CD8-positive, alpha-beta memory T cell (primary cell): ENCODE measurements at regions not wholly inside any gene's neighbourhood (a gene's known extent, or its start where the extent isn't known, plus 50 kb on each side); places are given as distances from the start of the nearest gene placed in this dataset.

Experiments used
- CTCF ChIA-PET: fragments of 350-600 bp; sonication (Branson Sonifier 250); formaldehyde crosslinking; loops from one replicate; lab custom pipeline; 2021; ENCODE audit warnings: antibody characterized with exemption; lab: Charles Lee
- POLR2A ChIA-PET: fragments of 350-600 bp; sonication (Branson Sonifier 250); formaldehyde crosslinking; loops from one replicate; lab custom pipeline; 2021; ENCODE audit warnings: antibody characterized with exemption; lab: Charles Lee
- DNase-seq, 5 donors: peaks; one replicate each; pipeline versions ENCODE4 v3.0.0 to v3.0.0-alpha.2; 2020 to 2022; ENCODE audit warnings: mixed read lengths in 1 of 5
- H3K27ac ChIP-seq: one replicate; pipeline ENCODE4 v1.7.0; 2013; ENCODE audit warnings: low read depth, mild to moderate bottlenecking, low read length, moderate library complexity
- H3K27me3 ChIP-seq: 2 replicates; pipeline ENCODE4 v1.7.0; 2013; ENCODE audit warnings: low read length, mild to moderate bottlenecking; ENCODE audit not compliant: insufficient read depth, poor library complexity, severe bottlenecking
- H3K36me3 ChIP-seq: 2 replicates; pipeline ENCODE4 v1.7.0; 2013; ENCODE audit warnings: mild to moderate bottlenecking, low read length, moderate library complexity; ENCODE audit not compliant: insufficient read depth
- H3K4me1 ChIP-seq: 2 replicates; pipeline ENCODE4 v1.7.0; 2013; ENCODE audit warnings: mild to moderate bottlenecking, low read length, moderate library complexity; ENCODE audit not compliant: insufficient read depth
- H3K4me3 ChIP-seq: 2 replicates; pipeline ENCODE4 v1.7.0; 2013; ENCODE audit warnings: mild to moderate bottlenecking, low read length
- H3K9me3 ChIP-seq: 2 replicates; pipeline ENCODE4 v1.7.0; 2013; ENCODE audit warnings: mild to moderate bottlenecking, low read length
- H3K27ac Mint-ChIP-seq, 8 donors: one replicate each; pipeline ENCODE4 v1.8.0; 2020 to 2021; ENCODE audit warnings: mixed read lengths in 8 of 8, mild to moderate bottlenecking in 6 of 8, inconsistent platforms in 3 of 8, moderate library complexity in 3 of 8
- H3K27me3 Mint-ChIP-seq, 2 donors: one replicate each; pipeline ENCODE4 v1.8.0; 2020 to 2021; ENCODE audit warnings: mixed read lengths in 2 of 2, mild to moderate bottlenecking in 1 of 2, moderate library complexity in 1 of 2
- H3K36me3 Mint-ChIP-seq, 3 donors: one replicate each; pipeline ENCODE4 v1.8.0; 2020 to 2021; ENCODE audit warnings: mixed read lengths in 3 of 3, inconsistent platforms in 1 of 3, mild to moderate bottlenecking in 1 of 3
- H3K4me1 Mint-ChIP-seq, 3 donors: one replicate each; pipeline ENCODE4 v1.8.0; 2020 to 2021; ENCODE audit warnings: mixed read lengths in 3 of 3, inconsistent platforms in 1 of 3, mild to moderate bottlenecking in 1 of 3
- H3K4me3 Mint-ChIP-seq, 7 donors: one replicate each; pipeline ENCODE4 v1.8.0; 2020 to 2021; ENCODE audit warnings: mixed read lengths in 7 of 7, mild to moderate bottlenecking in 6 of 7, moderate library complexity in 4 of 7, inconsistent platforms in 2 of 7
- H3K9me3 Mint-ChIP-seq, 5 donors: one replicate each; pipeline ENCODE4 v1.8.0; 2020 to 2022; ENCODE audit warnings: mixed read lengths in 5 of 5, mild to moderate bottlenecking in 3 of 5, moderate library complexity in 2 of 5, inconsistent platforms in 1 of 5

- peaks cover 0 to 6% of the 10 kb centered on the region in 2 donors for H3K27me3 Mint-ChIP-seq
- ChIA-PET CTCF (no interaction called here), POLR2A (no interaction called here)
- no peak overlapping the region for H3K27ac Mint-ChIP-seq
- no peaks in the 10 kb centered on the region for H3K36me3 Mint-ChIP-seq
- H3K27ac ChIP-seq: no peak overlapping the region
- H3K4me3 ChIP-seq: no peak overlapping the region
- no peak for DNase-seq
- H3K9me3 ChIP-seq: no peaks in the 10 kb centered on the region
- H3K4me1 ChIP-seq: no peaks in the 10 kb centered on the region
- no peak overlapping the region for H3K4me3 Mint-ChIP-seq
- peaks cover 0 to 2% (median 0%) of the 10 kb centered on the region in 5 donors for H3K9me3 Mint-ChIP-seq
- H3K36me3 ChIP-seq: no peaks in the 10 kb centered on the region
- H3K4me1 Mint-ChIP-seq: no peaks in the 10 kb centered on the region
- no peaks in the 10 kb centered on the region for H3K27me3 ChIP-seq
Observed at GRCh38 chrX:80184854-80185253, 170.3 kb downstream of the TBX22 start.

GRCh38 chrX:80206647-80207046 is 192.1 kb downstream of the TBX22 start:
- H3K36me3 ChIP-seq: no peaks in the 10 kb centered on the region
- POLR2A ChIA-PET: no interaction called here
- H3K4me1 ChIP-seq: no peaks in the 10 kb centered on the region
- H3K27me3 Mint-ChIP-seq: peaks cover 0 to 5% of the 10 kb centered on the region in 2 donors
- CTCF ChIA-PET: no interaction called here
- no peaks in the 10 kb centered on the region for H3K9me3 ChIP-seq
- no peak overlapping the region for H3K4me3 Mint-ChIP-seq
- DNase-seq: no peak
- no peak overlapping the region for H3K4me3 ChIP-seq
- peaks cover 0 to 5% (median 0%) of the 10 kb centered on the region in 5 donors for H3K9me3 Mint-ChIP-seq
- H3K27ac Mint-ChIP-seq: no peak overlapping the region
- no peaks in the 10 kb centered on the region for H3K36me3 Mint-ChIP-seq
- no peaks in the 10 kb centered on the region for H3K27me3 ChIP-seq
- no peaks in the 10 kb centered on the region for H3K4me1 Mint-ChIP-seq
- no peak overlapping the region for H3K27ac ChIP-seq

- H3K27ac Mint-ChIP-seq: peak overlapping the region in 1 of 8 donors; percentile 9
- no peak overlapping the region for H3K4me3 ChIP-seq
- no peaks in the 10 kb centered on the region for H3K9me3 ChIP-seq
- CTCF ChIA-PET: no interaction called here
- H3K9me3 Mint-ChIP-seq: peaks cover 0 to 5% (median 0%) of the 10 kb centered on the region in 5 donors
- POLR2A ChIA-PET: no interaction called here
- H3K36me3 Mint-ChIP-seq: no peaks in the 10 kb centered on the region
- H3K27me3 Mint-ChIP-seq: peaks cover 0 to 5% of the 10 kb centered on the region in 2 donors
- H3K4me3 Mint-ChIP-seq: no peak overlapping the region
- no peaks in the 10 kb centered on the region for H3K4me1 Mint-ChIP-seq
- no peaks in the 10 kb centered on the region for H3K27me3 ChIP-seq
- H3K4me1 ChIP-seq: no peaks in the 10 kb centered on the region
- H3K27ac ChIP-seq: no peak overlapping the region
- no peak for DNase-seq
- H3K36me3 ChIP-seq: no peaks in the 10 kb centered on the region
Observed at GRCh38 chrX:80207327-80207726, 192.8 kb downstream of the TBX22 start.

GRCh38 chrX:80216086-80216485 is 201.5 kb downstream of the TBX22 start:
- no peaks in the 10 kb centered on the region for H3K4me1 ChIP-seq
- Mint-ChIP-seq H3K36me3 (no peaks in the 10 kb centered on the region), H3K27me3 (no peaks in the 10 kb centered on the region), H3K4me1 (no peaks in the 10 kb centered on the region), H3K4me3 (no peak overlapping the region), H3K9me3 (peaks cover 7 to 23% (median 18%) of the 10 kb centered on the region in 5 donors), H3K27ac (no peak overlapping the region)
- H3K9me3 ChIP-seq: no peaks in the 10 kb centered on the region
- H3K4me3 ChIP-seq: no peak overlapping the region
- no peaks in the 10 kb centered on the region for H3K36me3 ChIP-seq
- ChIA-PET CTCF (no interaction called here), POLR2A (no interaction called here)
- DNase-seq: no peak
- no peak overlapping the region for H3K27ac ChIP-seq
- no peaks in the 10 kb centered on the region for H3K27me3 ChIP-seq

- H3K36me3 Mint-ChIP-seq: no peaks in the 10 kb centered on the region
Observed at GRCh38 chrX:80223982-80224579, 196.2 kb upstream of the TENT5D start.

GRCh38 chrX:80229626-80230025 is 190.6 kb upstream of the TENT5D start:
- Histone ChIP-seq H3K9me3 (no peaks in the 10 kb centered on the region), H3K36me3 (no peaks in the 10 kb centered on the region), H3K27me3 (no peaks in the 10 kb centered on the region), H3K4me1 (no peaks in the 10 kb centered on the region), H3K27ac (no peak overlapping the region), H3K4me3 (no peak overlapping the region)
- Mint-ChIP-seq H3K4me1 (no peaks in the 10 kb centered on the region), H3K4me3 (no peak overlapping the region), H3K27me3 (peaks cover 0 to 4% of the 10 kb centered on the region in 2 donors), H3K9me3 (peaks cover 0 to 2% (median 0%) of the 10 kb centered on the region in 5 donors), H3K27ac (no peak overlapping the region), H3K36me3 (no peaks in the 10 kb centered on the region)
- ChIA-PET POLR2A (no interaction called here), CTCF (no interaction called here)
- DNase-seq: no peak

More at GRCh38 chrX:80223982-80224579, 196.2 kb upstream of the TENT5D start:
- Histone ChIP-seq H3K4me1 (no peaks in the 10 kb centered on the region), H3K4me3 (no peak overlapping the region), H3K27ac (no peak overlapping the region), H3K9me3 (no peaks in the 10 kb centered on the region), H3K36me3 (no peaks in the 10 kb centered on the region), H3K27me3 (no peaks in the 10 kb centered on the region)
- Mint-ChIP-seq H3K27ac (no peak overlapping the region), H3K4me3 (no peak overlapping the region), H3K4me1 (no peaks in the 10 kb centered on the region), H3K9me3 (peaks cover 0 to 10% (median 5%) of the 10 kb centered on the region in 5 donors), H3K27me3 (peaks cover 0 to 5% of the 10 kb centered on the region in 2 donors)
- no peak for DNase-seq
- CTCF ChIA-PET: no interaction called here
- POLR2A ChIA-PET: no interaction called here

GRCh38 chrX:80237072-80237471 is 183.2 kb upstream of the TENT5D start:
- H3K4me1 Mint-ChIP-seq: no peaks in the 10 kb centered on the region
- no peaks in the 10 kb centered on the region for H3K36me3 Mint-ChIP-seq
- ChIA-PET CTCF (no interaction called here), POLR2A (no interaction called here)
- peaks cover 0 to 4% of the 10 kb centered on the region in 2 donors for H3K27me3 Mint-ChIP-seq
- no peak overlapping the region for H3K27ac ChIP-seq
- H3K36me3 ChIP-seq: no peaks in the 10 kb centered on the region
- H3K4me3 Mint-ChIP-seq: no peak overlapping the region
- H3K27me3 ChIP-seq: no peaks in the 10 kb centered on the region
- no peak for DNase-seq
- no peaks in the 10 kb centered on the region for H3K9me3 Mint-ChIP-seq
- H3K27ac Mint-ChIP-seq: no peak overlapping the region
- no peak overlapping the region for H3K4me3 ChIP-seq
- no peaks in the 10 kb centered on the region for H3K9me3 ChIP-seq
- no peaks in the 10 kb centered on the region for H3K4me1 ChIP-seq

- no peak for DNase-seq
- H3K4me1 ChIP-seq: no peaks in the 10 kb centered on the region
- POLR2A ChIA-PET: no interaction called here
- no peaks in the 10 kb centered on the region for H3K36me3 Mint-ChIP-seq
- H3K27ac Mint-ChIP-seq: no peak overlapping the region
- no peaks in the 10 kb centered on the region for H3K27me3 ChIP-seq
- no peak overlapping the region for H3K4me3 ChIP-seq
- H3K27me3 Mint-ChIP-seq: peaks cover 0 to 7% of the 10 kb centered on the region in 2 donors
- no peaks in the 10 kb centered on the region for H3K36me3 ChIP-seq
- no peaks in the 10 kb centered on the region for H3K9me3 Mint-ChIP-seq
- H3K4me3 Mint-ChIP-seq: no peak overlapping the region
- no peak overlapping the region for H3K27ac ChIP-seq
- CTCF ChIA-PET: no interaction called here
- H3K4me1 Mint-ChIP-seq: no peaks in the 10 kb centered on the region
- no peaks in the 10 kb centered on the region for H3K9me3 ChIP-seq
Observed at GRCh38 chrX:80246271-80246670, 174.0 kb upstream of the TENT5D start.
